Panc1 (cell line): ENCODE measurements at regions not wholly inside any gene's neighbourhood (a gene's known extent, or its start where the extent isn't known, plus 50 kb on each side); places are given as distances from the start of the nearest gene placed in this dataset.

ENCODE experiments used
- ATAC-seq: fragments of 200-7000 bp; cut with Tn5 transposase; 2 replicates; pipeline ENCODE4 v1.9.1; 2020; ENCODE audit warnings: mild to moderate bottlenecking, moderate library complexity
- BruUV-seq: library from RNA; stranded (reverse); fragments of 400-500 nt; replicated peaks from 2 replicates; lab custom pipeline; 2021; lab: Mats Ljungman, UMichigan
- CTCF ChIA-PET: fragments of 300-600 bp; sonication (Branson Sonifier 250); formaldehyde crosslinking; loops from one replicate; lab custom pipeline; 2022; ENCODE audit warnings: antibody characterized with exemption; lab: Charles Lee
- POLR2A ChIA-PET: fragments of 300-600 bp; sonication (Branson Sonifier 250); formaldehyde crosslinking; loops from one replicate; lab custom pipeline; 2022; ENCODE audit warnings: antibody characterized with exemption; lab: Charles Lee
- DNase-seq: peaks from one replicate; pipeline ENCODE4 v3.0.0-alpha.2; 2010; ENCODE audit warnings: low read depth, low spot score
- H3K27ac ChIP-seq: 2 replicates; pipeline ENCODE4 v1.5.1; 2011; ENCODE audit warnings: mild to moderate bottlenecking, low read length, inconsistent platforms
- H3K27me3 ChIP-seq: fragments of 200-500 bp; sonication (Bioruptor generic); 2 replicates; pipeline ENCODE4 v1.6.0; 2014; ENCODE audit warnings: low read length, inconsistent platforms; ENCODE audit not compliant: control insufficient read depth, insufficient read depth
- H3K36me3 ChIP-seq: fragments of 200-500 bp; sonication (Bioruptor generic); 2 replicates; pipeline ENCODE4 v1.5.1; 2014; ENCODE audit warnings: inconsistent platforms, mild to moderate bottlenecking, low read length, moderate library complexity; ENCODE audit not compliant: control insufficient read depth, insufficient read depth
- H3K4me1 ChIP-seq: 2 replicates; pipeline ENCODE4 v1.5.1; 2011; ENCODE audit warnings: inconsistent platforms, mild to moderate bottlenecking, low read length, moderate library complexity; ENCODE audit not compliant: control insufficient read depth, insufficient read depth
- H3K4me3 ChIP-seq, 2 experiments: 2 replicates each; pipeline ENCODE4 v1.5.1; 2011 to 2012; ENCODE audit warnings: low read depth in 2 of 2, low read length in 2 of 2, mild to moderate bottlenecking in 2 of 2, inconsistent platforms in 1 of 2, moderate library complexity in 1 of 2
- H3K9me3 ChIP-seq: fragments of 200-500 bp; sonication (Bioruptor generic); 2 replicates; pipeline ENCODE4 v1.5.1; 2014; ENCODE audit warnings: low read depth, mild to moderate bottlenecking, inconsistent platforms, low read length, moderate library complexity; ENCODE audit not compliant: control insufficient read depth, insufficient read depth
- CTCF ChIP-seq: fragments of 450-650 bp; IDR thresholded peaks from 2 replicates; pipeline ENCODE4 v1.5.1; 2017; ENCODE audit warnings: mild to moderate bottlenecking
- POLR2AphosphoS5 ChIP-seq: IDR thresholded peaks from 2 replicates; pipeline ENCODE4 v1.6.1; 2012; ENCODE audit warnings: mild to moderate bottlenecking, low read depth, low read length, moderate library complexity
- REST ChIP-seq, 2 experiments: IDR thresholded peaks; 2 replicates each; pipeline ENCODE4 v1.6.1; 2011 to 2012; ENCODE audit warnings: low read depth in 2 of 2, control low read depth in 1 of 2, low read length in 1 of 2, mild to moderate bottlenecking in 1 of 2, moderate library complexity in 1 of 2; ENCODE audit not compliant: insufficient read depth in 1 of 2
- SIN3A ChIP-seq: IDR thresholded peaks from 2 replicates; pipeline ENCODE4 v1.6.1; 2012; ENCODE audit warnings: low read depth, mild to moderate bottlenecking, low read length, moderate library complexity, borderline replicate concordance; ENCODE audit not compliant: insufficient read depth
- TCF7L2 ChIP-seq: IDR thresholded peaks from 2 replicates; pipeline ENCODE4 v1.6.1; 2011; ENCODE audit warnings: mild to moderate bottlenecking, low read depth, low read length, inconsistent platforms
- in situ Hi-C: cut with HindIII; loops from 2 replicates; pipeline ENCODE4 v1.10.0; 2016; ENCODE audit warnings: low sequenced_read_pairs, low pct_unique_long_range_greater_than_20kb
- intact Hi-C: fragments of 100-400 bp; cut with micrococcal nuclease; formaldehyde crosslinking; loops from one replicate; pipeline ENCODE4 v1.10.0; 2022; ENCODE audit not compliant: unreplicated experiment

- no peak for DNase-seq
- H3K27ac ChIP-seq: no peak overlapping the region
- intact Hi-C loops (no loop called here), in situ Hi-C loops (no loop called here)
- no peaks in the 10 kb centered on the region for H3K4me1 ChIP-seq
- no peak for ATAC-seq
- TF ChIP-seq TCF7L2 (no peak), POLR2AphosphoS5 (no peak), REST (IDR thresholded peaks at IDR 0.05; ENCODE audit: insufficient read depth in 1 of 2, low read depth in 2 of 2, low read length in 1 of 2) (no peak), SIN3A (no peak), CTCF (no peak)
- H3K27me3 ChIP-seq: no peaks in the 10 kb centered on the region
- H3K9me3 ChIP-seq: no peaks in the 10 kb centered on the region
- no peak overlapping the region for H3K4me3 ChIP-seq
- no TSS peak for BruUV-seq
- POLR2A ChIA-PET: interaction anchor here (0.5 kb wide), 2 partner anchors 39 to 73 kb away, joined by 3 to 4 read pairs; no protein-coding TSS in a partner anchor
- no peaks in the 10 kb centered on the region for H3K36me3 ChIP-seq
- CTCF ChIA-PET: no interaction called here
Observed at GRCh38 chr5:157930710-157931109, 71.8 kb upstream of the CLINT1 start.

GRCh38 chr5:157926977-157927376 lies 68.0 kb upstream of the CLINT1 start:
- H3K4me1 ChIP-seq: no peaks in the 10 kb centered on the region
- ChIA-PET CTCF (no interaction called here), POLR2A (interaction anchor here (0.6 kb wide), 1 partner anchor 10 kb away, joined by 3 read pairs; no protein-coding TSS in a partner anchor)
- no peak overlapping the region for H3K27ac ChIP-seq
- in situ Hi-C loops (no loop called here), intact Hi-C loops (no loop called here)
- no peak overlapping the region for H3K4me3 ChIP-seq
- DNase-seq: no peak
- no peaks in the 10 kb centered on the region for H3K27me3 ChIP-seq
- no TSS peak for BruUV-seq
- TF ChIP-seq POLR2AphosphoS5 (no peak), CTCF (no peak), SIN3A (no peak), REST (IDR thresholded peaks at IDR 0.05; ENCODE audit: insufficient read depth in 1 of 2, low read depth in 2 of 2, low read length in 1 of 2) (no peak), TCF7L2 (no peak)
- ATAC-seq: no peak
- H3K9me3 ChIP-seq: no peaks in the 10 kb centered on the region
- no peaks in the 10 kb centered on the region for H3K36me3 ChIP-seq
